ENCODE measurements at regions not wholly inside any gene's neighbourhood (a gene's known extent, or its start where the extent isn't known, plus 50 kb on each side); places are given as distances from the start of the nearest gene placed in this dataset.
"Not testable (repeated sequence)": the region's sequence is repeated elsewhere in the genome, so short reads cannot be mapped to it uniquely, and the experiment has no call there.

- no peak for DNase-seq
Observed at GRCh38 chr5:43815497-43815896, 212.5 kb downstream of the NNT start.

- DNase-seq = no peak
Observed at GRCh38 chr5:43804723-43805122, 201.7 kb downstream of the NNT start.

- no peak for DNase-seq
Observed at GRCh38 chr5:43804041-43804440, 201.1 kb downstream of the NNT start.

GRCh38 chr5:43802651-43803050 is 199.7 kb downstream of the NNT start:
- no peak for DNase-seq

- no peak for DNase-seq
Observed at GRCh38 chr5:43802119-43802518, 199.1 kb downstream of the NNT start.

- no peak for DNase-seq
Observed at GRCh38 chr5:43798740-43799139, 195.8 kb downstream of the NNT start.

GRCh38 chr5:43791880-43792279 is 188.9 kb downstream of the NNT start:
- DNase-seq = not testable (repeated sequence)

GRCh38 chr5:43785198-43785597 is 182.2 kb downstream of the NNT start:
- DNase-seq = no peak

GRCh38 chr5:43780586-43780985 is 177.6 kb downstream of the NNT start:
- DNase-seq = no peak

- DNase-seq = no peak
Observed at GRCh38 chr5:43774881-43775399, 172.0 kb downstream of the NNT start.

GRCh38 chr5:43773478-43773844 is 170.5 kb downstream of the NNT start:
- DNase-seq = no peak

GRCh38 chr5:43772764-43773477 is 169.9 kb downstream of the NNT start:
- peak; percentile 49 for DNase-seq

GRCh38 chr5:43772458-43772763 is 169.4 kb downstream of the NNT start:
- DNase-seq = no peak

- no peak for DNase-seq
Observed at GRCh38 chr5:43771611-43772031, 168.6 kb downstream of the NNT start.

- peak; percentile 89 for DNase-seq
Observed at GRCh38 chr5:43769571-43770355, 166.8 kb downstream of the NNT start.
